ENCODE measurements at regions not wholly inside any gene's neighbourhood (a gene's known extent, or its start where the extent isn't known, plus 50 kb on each side); places are given as distances from the start of the nearest gene placed in this dataset.
"Not testable (repeated sequence)": the region's sequence is repeated elsewhere in the genome, so short reads cannot be mapped to it uniquely, and the experiment has no call there.

GRCh38 chr1:194028002-194028401 lies 841.6 kb upstream of the B3GALT2 start:
- DNase-seq, result no peak

GRCh38 chr1:194026422-194026821 lies 840.0 kb upstream of the B3GALT2 start:
- no peak for DNase-seq

GRCh38 chr1:194024659-194025058 lies 838.2 kb upstream of the B3GALT2 start:
- no peak for DNase-seq

GRCh38 chr1:194014014-194014413 lies 827.6 kb upstream of the B3GALT2 start:
- DNase-seq, result no peak

- DNase-seq, result no peak
Observed at GRCh38 chr1:194013561-194013960, 827.1 kb upstream of the B3GALT2 start.

- no peak for DNase-seq
Observed at GRCh38 chr1:194004146-194004545, 817.7 kb upstream of the B3GALT2 start.

GRCh38 chr1:194001726-194002350 lies 815.4 kb upstream of the B3GALT2 start:
- DNase-seq, result not testable (repeated sequence)

- DNase-seq, result no peak
Observed at GRCh38 chr1:193988885-193989284, 802.5 kb upstream of the B3GALT2 start.

- no peak for DNase-seq
Observed at GRCh38 chr1:193979219-193979618, 792.8 kb upstream of the B3GALT2 start.

GRCh38 chr1:193974286-193974798 lies 787.9 kb upstream of the B3GALT2 start:
- no peak for DNase-seq

GRCh38 chr1:193973428-193973827 lies 787.0 kb upstream of the B3GALT2 start:
- no peak for DNase-seq

- DNase-seq, result no peak
Observed at GRCh38 chr1:193971595-193971994, 785.2 kb upstream of the B3GALT2 start.

- no peak for DNase-seq
Observed at GRCh38 chr1:193960499-193960898, 774.1 kb upstream of the B3GALT2 start.

GRCh38 chr1:193960040-193960439 lies 773.6 kb upstream of the B3GALT2 start:
- DNase-seq, result no peak

- DNase-seq, result no peak
Observed at GRCh38 chr1:193957556-193958095, 771.2 kb upstream of the B3GALT2 start.

- DNase-seq, result no peak
Observed at GRCh38 chr1:193952778-193953374, 766.5 kb upstream of the B3GALT2 start.

- no peak for DNase-seq
Observed at GRCh38 chr1:193951984-193952383, 765.6 kb upstream of the B3GALT2 start.

- DNase-seq, result no peak
Observed at GRCh38 chr1:193944454-193944853, 758.0 kb upstream of the B3GALT2 start.

GRCh38 chr1:193940176-193940575 lies 753.8 kb upstream of the B3GALT2 start:
- no peak for DNase-seq

GRCh38 chr1:193939585-193939984 lies 753.2 kb upstream of the B3GALT2 start:
- no peak for DNase-seq

GRCh38 chr1:193937308-193937707 lies 750.9 kb upstream of the B3GALT2 start:
- DNase-seq, result no peak

GRCh38 chr1:193932979-193933378 lies 746.6 kb upstream of the B3GALT2 start:
- no peak for DNase-seq

- no peak for DNase-seq
Observed at GRCh38 chr1:193931356-193931755, 744.9 kb upstream of the B3GALT2 start.

GRCh38 chr1:193929374-193930033 lies 743.1 kb upstream of the B3GALT2 start:
- no peak for DNase-seq

Data from AML-193 (cell line).